HepG2 (cell line): ENCODE measurements at regions not wholly inside any gene's neighbourhood (a gene's known extent, or its start where the extent isn't known, plus 50 kb on each side); places are given as distances from the start of the nearest gene placed in this dataset.

ENCODE experiments used
- ATAC-seq: fragments of 200-7000 bp; cut with Tn5 transposase; 3 replicates; pipeline ENCODE4 v1.9.1; 2020; ENCODE audit warnings: mild to moderate bottlenecking, moderate library complexity
- BruUV-seq: library from RNA; stranded (reverse); fragments of 400-500 nt; replicated peaks from 2 replicates; lab custom pipeline; 2021; lab: Mats Ljungman, UMichigan
- CTCF ChIA-PET: fragments of 300-600 bp; formaldehyde crosslinking; extraction: SDS; loops from one replicate; lab custom pipeline; 2021; ENCODE audit warnings: low total read pairs, inconsistent platforms, low intra/inter-chr PET ratio; lab: Yijun Ruan, JAX
- POLR2A ChIA-PET: fragments of 350-600 bp; sonication (Branson Sonifier 250); formaldehyde crosslinking; loops from one replicate; lab custom pipeline; 2020; ENCODE audit warnings: antibody characterized with exemption, inconsistent platforms; lab: Yijun Ruan, JAX
- DNase-seq: peaks from one replicate; pipeline ENCODE4 v3.0.0-alpha.2; 2015; ENCODE audit warnings: low spot score
- FAIRE-seq: peaks from 3 replicates; lab custom pipeline; 2011; peaks lifted over from hg19 to GRCh38; lab: Jason Lieb, UNC
- H2AFZ ChIP-seq: one replicate; pipeline ENCODE4 v1.6.1; 2011; ENCODE audit warnings: low read length, inconsistent platforms
- H3K27ac ChIP-seq: fragments of 300-600 bp; 3 replicates; pipeline ENCODE4 v1.8.0; 2011; ENCODE audit warnings: mixed run types, mild to moderate bottlenecking, mixed read lengths, low read length, inconsistent platforms; ENCODE audit not compliant: insufficient read depth; ENCODE audit errors: extremely low read length
- H3K27me3 ChIP-seq, 2 experiments: fragments of 200-600 bp in 1 of 2; 2 replicates in 1 of 2; 3 replicates in 1 of 2; pipeline versions ENCODE4 v1.6.0 to v1.8.0; 2011; ENCODE audit warnings: low read length in 2 of 2, mild to moderate bottlenecking in 2 of 2, moderate library complexity in 2 of 2, inconsistent platforms in 1 of 2; ENCODE audit not compliant: insufficient read depth in 2 of 2, control insufficient read depth in 1 of 2
- H3K36me3 ChIP-seq, 2 experiments: fragments of 200-600 bp in 1 of 2; replicated peaks in 1 of 2; 2 replicates in 1 of 2; 3 replicates in 1 of 2; pipeline versions ENCODE4 v1.5.1 to v1.8.0; 2011; ENCODE audit warnings: low read length in 2 of 2, inconsistent platforms in 1 of 2; ENCODE audit not compliant: insufficient read depth in 2 of 2, control insufficient read depth in 1 of 2
- H3K4me1 ChIP-seq: 2 replicates; pipeline ENCODE4 v1.5.1; 2012; ENCODE audit warnings: low read length, inconsistent platforms; ENCODE audit not compliant: insufficient read depth
- H3K4me2 ChIP-seq: 2 replicates; pipeline ENCODE4 v1.6.0; 2011; ENCODE audit warnings: low read depth, low read length, inconsistent platforms
- H3K4me3 ChIP-seq, 3 experiments: fragments of 200-600 bp in 1 of 3; sonication (generic), shearing (Covaris generic) in 1 of 3; replicated peaks in 1 of 3; 2 replicates each; pipeline ENCODE4 v1.5.1; 2011 to 2016; ENCODE audit warnings: low read length in 3 of 3, inconsistent platforms in 2 of 3, low read depth in 2 of 3, mild to moderate bottlenecking in 2 of 3, control low read depth in 1 of 3, mixed read lengths in 1 of 3; ENCODE audit not compliant: insufficient read depth in 1 of 3
- H3K79me2 ChIP-seq: one replicate; pipeline ENCODE4 v1.6.1; 2011; ENCODE audit warnings: low read length, inconsistent platforms; ENCODE audit not compliant: insufficient read depth
- H3K9ac ChIP-seq: 2 replicates; pipeline ENCODE4 v1.6.0; 2011; ENCODE audit warnings: mild to moderate bottlenecking, low read depth, low read length, inconsistent platforms; ENCODE audit not compliant: insufficient read depth
- H3K9me3 ChIP-seq: 2 replicates; pipeline ENCODE4 v1.5.1; 2012; ENCODE audit warnings: mild to moderate bottlenecking, low read length
- H4K20me1 ChIP-seq: 2 replicates; pipeline ENCODE4 v1.6.0; 2011; ENCODE audit warnings: inconsistent platforms, mild to moderate bottlenecking, low read length, moderate library complexity; ENCODE audit not compliant: insufficient read depth
- FOXP4 ChIP-seq: sonication (generic); formaldehyde crosslinking; IDR thresholded peaks from 2 replicates; pipeline ENCODE4 v1.4.0; 2020; ENCODE audit warnings: missing genetic modification reagents
- MAX ChIP-seq: IDR thresholded peaks from 2 replicates; pipeline ENCODE4 v1.6.1; 2012; ENCODE audit warnings: inconsistent platforms
- MTA1 ChIP-seq: sonication (generic); formaldehyde crosslinking; IDR thresholded peaks from 2 replicates; pipeline ENCODE4 v1.4.0; 2020; ENCODE audit warnings: missing genetic modification reagents, mild to moderate bottlenecking, borderline replicate concordance
- NR2F1 ChIP-seq, 2 experiments: fragments of 450-650 bp in 1 of 2; formaldehyde crosslinking in 1 of 2; IDR thresholded peaks; 2 replicates each; pipeline versions ENCODE4 v1.5.0 to v1.6.1; 2016 to 2020; ENCODE audit warnings: mild to moderate bottlenecking in 1 of 2, missing compliant biosample characterization in 1 of 2, missing genetic modification reagents in 1 of 2, moderate library complexity in 1 of 2
- RFXANK ChIP-seq: IDR thresholded peaks from 2 replicates; pipeline ENCODE4 v1.6.1; 2016
- RNF2 ChIP-seq: fragments of 450-650 bp; conservative IDR thresholded peaks from 2 replicates; pipeline ENCODE4 v1.6.1; 2016; ENCODE audit warnings: low read depth
- SMARCC2 ChIP-seq: fragments of 450-650 bp; IDR thresholded peaks from 2 replicates; pipeline ENCODE4 v1.6.1; 2017; ENCODE audit warnings: antibody characterized with exemption, mild to moderate bottlenecking
- SMARCE1 ChIP-seq: fragments of 450-650 bp; IDR thresholded peaks from 2 replicates; pipeline ENCODE4 v1.6.1; 2017; ENCODE audit warnings: borderline replicate concordance
- SRY ChIP-seq: sonication (generic); formaldehyde crosslinking; IDR thresholded peaks from 2 replicates; pipeline ENCODE4 v1.8.0; 2022; ENCODE audit warnings: mild to moderate bottlenecking, missing genetic modification reagents
- TBP ChIP-seq: sonication (generic); formaldehyde crosslinking; IDR thresholded peaks from 2 replicates; pipeline ENCODE4 v1.5.0; 2020; ENCODE audit warnings: missing genetic modification reagents
- ZNF260 ChIP-seq: sonication (generic); formaldehyde crosslinking; IDR thresholded peaks from 2 replicates; pipeline ENCODE4 v1.4.0; 2020; ENCODE audit warnings: missing genetic modification reagents, low read depth, mild to moderate bottlenecking, borderline replicate concordance
- ZNF839 ChIP-seq: sonication (generic); formaldehyde crosslinking; IDR thresholded peaks from 2 replicates; pipeline ENCODE4 v1.4.0; 2020; ENCODE audit warnings: missing genetic modification reagents, mild to moderate bottlenecking, borderline replicate concordance
- WGBS: methylation state at CpG from one replicate; pipeline ENCODE4 v1.1.6; 2017; ENCODE audit warnings: low lambda C conversion rate; 5-methylcytosine and 5-hydroxymethylcytosine counted together
- in situ Hi-C: cut with HindIII; loops from 2 replicates; pipeline ENCODE4 v1.10.0; 2017; ENCODE audit warnings: low pct_unique_long_range_greater_than_20kb; ENCODE audit not compliant: extremely low pct_ligation_motif_present
- intact Hi-C: fragments of 100-400 bp; cut with micrococcal nuclease; formaldehyde crosslinking; loops from one replicate; pipeline ENCODE4 v1.10.0; 2022; ENCODE audit not compliant: unreplicated experiment
- TF ChIP-seq, protein P1 (sequence below): sonication (generic); formaldehyde crosslinking; IDR thresholded peaks from 2 replicates; pipeline ENCODE4 v1.8.0; 2022; ENCODE audit warnings: mild to moderate bottlenecking, missing genetic modification reagents, moderate library complexity
- TF ChIP-seq, protein P2 (sequence below): IDR thresholded peaks from 2 replicates; pipeline ENCODE4 v1.4.0; 2020; ENCODE audit warnings: mild to moderate bottlenecking, missing genetic modification reagents

- TF ChIP-seq MAX (no peak), SRY (CRISPR knock-in tag) (no peak), MTA1 (CRISPR knock-in tag) (no peak), ZNF260 (CRISPR knock-in tag) (no peak), SMARCE1 (no peak), NR2F1 (CRISPR knock-in tag; IDR thresholded peaks at IDR 0.05) (no peak), TBP (no peak), SMARCC2 (no peak)
- TF ChIP-seq, protein P1, sequence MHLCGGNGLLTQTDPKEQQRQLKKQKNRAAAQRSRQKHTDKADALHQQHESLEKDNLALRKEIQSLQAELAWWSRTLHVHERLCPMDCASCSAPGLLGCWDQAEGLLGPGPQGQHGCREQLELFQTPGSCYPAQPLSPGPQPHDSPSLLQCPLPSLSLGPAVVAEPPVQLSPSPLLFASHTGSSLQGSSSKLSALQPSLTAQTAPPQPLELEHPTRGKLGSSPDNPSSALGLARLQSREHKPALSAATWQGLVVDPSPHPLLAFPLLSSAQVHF (CRISPR knock-in tag) = no peak
Measured at GRCh38 chr10:4477664-4478063, 348.3 kb upstream of the AKR1E2 start (continued).

GRCh38 chr10:4475827-4476490 is 350.0 kb upstream of the AKR1E2 start:
- Histone ChIP-seq H3K36me3 (no peaks in the 10 kb centered on the region), H4K20me1 (no peaks in the 10 kb centered on the region), H3K4me2 (no peak overlapping the region), H3K9ac (no peak overlapping the region), H3K9me3 (no peaks in the 10 kb centered on the region), H3K79me2 (no peaks in the 10 kb centered on the region), H3K4me3 (no peak overlapping the region), H3K27me3 (peaks cover 0 to 7% of the 10 kb centered on the region in 2 experiments; a peak in 1 of 5 replicates), H2AFZ (no peak overlapping the region), H3K4me1 (no peaks in the 10 kb centered on the region), H3K27ac (no peak overlapping the region)
- WGBS = 52% methylated on average over 11 of the region's 13 CpGs
- BruUV-seq = no TSS peak
- in situ Hi-C loops = no loop called here
- CTCF ChIA-PET = no interaction called here
- intact Hi-C loops = no loop called here
- ATAC-seq (no peak), FAIRE-seq (no peak), DNase-seq (no peak)
- POLR2A ChIA-PET = no interaction called here
- TF ChIP-seq FOXP4 (no peak), RFXANK (no peak), ZNF839 (CRISPR knock-in tag) (no peak), RNF2 (no peak)
- TF ChIP-seq, protein P2, sequence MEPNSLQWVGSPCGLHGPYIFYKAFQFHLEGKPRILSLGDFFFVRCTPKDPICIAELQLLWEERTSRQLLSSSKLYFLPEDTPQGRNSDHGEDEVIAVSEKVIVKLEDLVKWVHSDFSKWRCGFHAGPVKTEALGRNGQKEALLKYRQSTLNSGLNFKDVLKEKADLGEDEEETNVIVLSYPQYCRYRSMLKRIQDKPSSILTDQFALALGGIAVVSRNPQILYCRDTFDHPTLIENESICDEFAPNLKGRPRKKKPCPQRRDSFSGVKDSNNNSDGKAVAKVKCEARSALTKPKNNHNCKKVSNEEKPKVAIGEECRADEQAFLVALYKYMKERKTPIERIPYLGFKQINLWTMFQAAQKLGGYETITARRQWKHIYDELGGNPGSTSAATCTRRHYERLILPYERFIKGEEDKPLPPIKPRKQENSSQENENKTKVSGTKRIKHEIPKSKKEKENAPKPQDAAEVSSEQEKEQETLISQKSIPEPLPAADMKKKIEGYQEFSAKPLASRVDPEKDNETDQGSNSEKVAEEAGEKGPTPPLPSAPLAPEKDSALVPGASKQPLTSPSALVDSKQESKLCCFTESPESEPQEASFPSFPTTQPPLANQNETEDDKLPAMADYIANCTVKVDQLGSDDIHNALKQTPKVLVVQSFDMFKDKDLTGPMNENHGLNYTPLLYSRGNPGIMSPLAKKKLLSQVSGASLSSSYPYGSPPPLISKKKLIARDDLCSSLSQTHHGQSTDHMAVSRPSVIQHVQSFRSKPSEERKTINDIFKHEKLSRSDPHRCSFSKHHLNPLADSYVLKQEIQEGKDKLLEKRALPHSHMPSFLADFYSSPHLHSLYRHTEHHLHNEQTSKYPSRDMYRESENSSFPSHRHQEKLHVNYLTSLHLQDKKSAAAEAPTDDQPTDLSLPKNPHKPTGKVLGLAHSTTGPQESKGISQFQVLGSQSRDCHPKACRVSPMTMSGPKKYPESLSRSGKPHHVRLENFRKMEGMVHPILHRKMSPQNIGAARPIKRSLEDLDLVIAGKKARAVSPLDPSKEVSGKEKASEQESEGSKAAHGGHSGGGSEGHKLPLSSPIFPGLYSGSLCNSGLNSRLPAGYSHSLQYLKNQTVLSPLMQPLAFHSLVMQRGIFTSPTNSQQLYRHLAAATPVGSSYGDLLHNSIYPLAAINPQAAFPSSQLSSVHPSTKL (CRISPR knock-in tag) = no peak
